NCI-H446 treated with DMSO at 0.1 percent for 48 hours (cell line): ENCODE measurements at regions not wholly inside any gene's neighbourhood (a gene's known extent, or its start where the extent isn't known, plus 50 kb on each side); places are given as distances from the start of the nearest gene placed in this dataset.
"Not testable (repeated sequence)": the region's sequence is repeated elsewhere in the genome, so short reads cannot be mapped to it uniquely, and the experiment has no call there.

Source experiments
- DNase-seq: peaks from one replicate; lab custom pipeline; 2025; lab: John Stamatoyannopoulos, UW

DNA sequence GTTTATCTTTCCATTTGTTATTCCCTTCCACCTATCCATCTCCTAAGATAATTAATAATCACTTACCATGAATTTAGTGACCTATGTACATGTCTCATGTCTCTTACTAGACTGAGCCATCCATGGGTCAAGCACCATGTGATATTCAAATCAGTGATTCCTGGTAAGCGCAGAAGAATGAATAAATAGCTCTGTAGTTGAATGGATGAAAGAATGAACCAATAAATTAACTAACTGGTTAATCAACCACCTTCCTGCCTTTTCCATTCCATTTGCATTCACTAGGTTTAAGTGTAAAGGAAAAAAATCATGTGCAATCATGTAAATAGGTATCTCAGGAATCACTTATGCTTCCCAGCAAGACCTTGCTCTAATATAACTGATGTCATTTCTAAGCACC is 779.5 kb downstream of the NTRK3 start:
- no peak for DNase-seq

DNA sequence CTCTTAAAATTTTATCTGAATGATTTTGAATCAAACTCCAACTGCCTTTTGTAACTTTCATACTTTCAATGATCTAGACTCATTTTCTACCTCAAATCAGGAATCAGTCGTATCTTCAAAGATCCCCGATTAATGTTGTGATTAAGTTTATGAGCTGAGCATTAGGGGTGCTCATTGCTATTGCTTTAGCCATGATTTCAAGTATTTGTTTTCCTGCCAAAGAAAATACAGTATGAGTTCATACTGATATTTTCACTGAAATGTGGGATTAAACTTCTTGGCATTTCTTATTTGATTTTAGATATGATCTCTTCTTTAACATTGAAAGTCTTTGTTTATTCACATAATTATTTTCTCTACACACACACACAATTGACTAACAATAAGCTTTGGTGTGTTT is 785.6 kb downstream of the NTRK3 start:
- no peak for DNase-seq

DNA sequence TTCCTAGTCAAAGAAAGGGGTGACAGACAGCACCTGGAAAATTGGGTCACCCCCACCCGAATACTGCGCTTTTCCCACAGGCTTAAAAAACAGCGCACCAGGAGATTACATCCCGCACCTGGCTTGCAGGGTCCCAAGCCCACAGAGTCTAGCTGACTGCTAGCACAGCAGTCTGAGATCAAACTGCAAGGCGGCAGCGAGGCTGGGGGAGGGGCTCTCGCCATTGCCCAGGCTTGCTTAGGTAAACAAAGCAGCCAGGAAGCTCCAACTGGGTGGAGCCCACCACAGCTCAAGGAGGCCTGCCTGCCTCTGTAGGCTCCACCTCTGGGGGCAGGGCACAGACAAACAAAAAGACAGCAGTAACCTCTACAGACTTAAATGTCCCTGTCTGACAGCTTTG is 792.6 kb downstream of the NTRK3 start:
- DNase-seq = not testable (repeated sequence)

DNA sequence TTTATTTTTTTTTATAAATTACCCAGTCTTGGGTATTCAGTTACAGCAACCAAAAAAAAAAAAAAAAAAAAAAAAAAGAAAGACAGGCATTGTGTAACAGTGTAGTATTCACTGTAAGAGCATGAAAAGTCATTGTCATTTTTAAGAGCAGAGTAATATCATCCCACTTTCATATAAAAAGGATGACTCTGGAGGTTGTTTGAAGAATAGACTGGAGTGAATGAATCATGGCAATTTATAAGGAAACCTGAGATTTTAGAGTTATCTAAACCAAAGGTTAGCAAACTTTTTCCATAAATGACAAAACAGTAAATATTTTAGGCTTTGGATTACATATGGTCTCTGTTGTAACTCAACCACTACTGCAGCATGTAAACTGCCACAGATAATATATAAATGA is 794.9 kb downstream of the NTRK3 start:
- DNase-seq = no peak

DNA sequence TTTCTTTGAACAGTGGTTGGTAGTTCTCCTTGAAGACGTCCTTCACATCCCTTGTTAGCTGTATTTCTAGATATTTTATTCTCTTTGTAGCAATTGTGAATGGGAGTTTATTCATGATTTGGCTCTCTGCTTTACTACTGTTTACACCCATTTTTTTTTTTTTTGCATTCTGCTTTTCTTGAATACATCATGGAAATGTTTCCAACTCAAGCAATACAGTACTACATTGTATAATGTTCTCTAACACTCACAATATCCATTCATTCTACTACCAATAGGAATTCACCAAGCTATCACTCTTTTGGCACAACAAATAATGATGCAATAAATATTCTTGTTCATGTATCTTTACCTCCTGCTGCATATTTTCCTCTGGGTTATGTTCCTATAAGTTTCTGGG is 801.7 kb downstream of the NTRK3 start:
- no peak for DNase-seq

DNA sequence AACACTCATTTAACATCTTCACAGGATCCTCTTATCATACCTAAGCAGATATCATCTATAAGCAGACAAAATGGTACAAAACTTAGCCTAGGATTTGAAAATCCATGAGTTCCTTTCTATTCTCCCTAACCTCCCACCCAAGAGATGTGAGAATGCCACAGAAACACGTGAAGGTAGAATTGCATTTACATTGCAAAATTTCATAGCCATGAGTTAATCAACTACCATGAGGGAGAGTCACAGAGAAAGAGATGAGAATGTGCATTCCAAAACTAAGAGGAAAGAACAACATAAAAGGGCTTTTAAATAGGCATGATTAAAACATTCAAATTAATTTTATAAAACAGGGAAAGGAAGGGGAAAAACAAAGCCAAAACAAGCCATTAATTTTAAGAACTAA is 806.2 kb downstream of the NTRK3 start:
- no peak for DNase-seq

DNA sequence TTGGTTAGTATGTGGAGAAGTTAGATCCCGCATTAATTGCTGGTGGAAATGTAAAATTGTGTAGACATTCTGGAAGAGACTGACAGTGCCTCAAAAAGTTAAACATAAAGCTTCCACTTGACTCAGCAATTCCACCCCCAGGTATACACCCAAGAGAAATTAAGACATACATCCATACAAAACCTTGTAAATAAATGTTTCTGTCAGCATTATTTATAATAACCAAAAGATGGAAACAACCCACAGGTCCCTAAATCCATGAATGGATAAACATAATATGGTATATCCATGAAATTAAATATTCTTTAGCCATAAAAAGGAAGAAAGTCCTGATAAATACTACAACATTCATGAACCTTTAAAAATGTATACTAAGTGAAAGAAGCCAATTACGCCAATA is 817.4 kb downstream of the NTRK3 start:
- no peak for DNase-seq

DNA sequence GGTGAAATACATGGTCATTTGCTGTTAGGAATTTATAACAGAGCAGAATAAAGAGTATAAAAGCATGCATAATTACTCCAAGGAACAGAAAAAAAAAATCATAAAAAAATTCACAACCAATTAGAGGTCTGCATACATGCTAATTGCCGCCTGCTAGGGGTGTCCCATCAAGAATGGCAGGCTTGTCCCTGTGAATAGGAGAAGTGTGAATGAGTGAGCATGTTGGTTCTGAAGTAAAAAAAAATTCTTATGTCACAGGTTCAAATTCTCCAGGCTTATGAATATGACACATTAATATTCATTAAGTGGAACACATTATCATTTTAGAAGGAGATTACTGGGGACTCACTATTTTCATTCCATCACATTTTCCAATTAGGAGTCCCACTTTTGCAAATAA is 822.7 kb downstream of the NTRK3 start:
- DNase-seq = no peak

DNA sequence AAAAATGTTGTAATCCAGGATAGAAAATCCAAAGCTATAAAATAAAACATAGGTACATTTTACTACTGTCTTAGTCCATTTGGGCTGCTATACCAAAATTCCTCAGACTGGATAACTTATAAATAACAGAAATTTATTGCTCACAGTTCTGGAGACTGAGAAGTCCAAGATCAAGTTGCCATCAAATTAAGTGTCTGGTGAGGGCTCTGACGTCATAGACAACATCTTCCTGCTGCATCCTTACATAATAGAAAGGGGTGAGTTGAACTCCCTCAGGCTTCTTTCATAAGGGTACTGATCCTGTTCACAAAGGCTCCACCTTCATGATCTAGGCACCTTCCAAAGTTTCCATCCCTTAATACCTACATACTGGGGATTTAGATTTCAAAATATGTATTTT is 826.8 kb downstream of the NTRK3 start:
- DNase-seq = no peak

DNA sequence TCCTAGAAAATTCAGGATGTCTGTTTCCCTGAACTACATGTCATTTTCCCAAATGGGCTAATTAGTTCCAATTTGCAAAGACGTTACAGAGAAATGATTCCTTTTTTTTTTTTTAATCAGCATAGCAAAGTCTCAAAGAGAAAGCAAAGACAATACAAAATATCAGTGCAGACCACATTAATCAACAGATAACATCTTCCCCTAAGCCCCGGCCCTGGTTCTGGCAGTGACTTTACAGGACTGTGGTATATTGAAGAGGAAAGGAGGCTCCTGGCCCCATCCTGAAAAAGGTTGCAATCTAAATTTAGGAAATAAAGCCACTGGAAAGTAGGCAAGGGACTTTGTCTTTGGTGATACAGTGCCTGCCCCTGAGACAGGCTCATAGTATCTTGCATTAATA is 836.5 kb downstream of the NTRK3 start:
- no peak for DNase-seq

DNA sequence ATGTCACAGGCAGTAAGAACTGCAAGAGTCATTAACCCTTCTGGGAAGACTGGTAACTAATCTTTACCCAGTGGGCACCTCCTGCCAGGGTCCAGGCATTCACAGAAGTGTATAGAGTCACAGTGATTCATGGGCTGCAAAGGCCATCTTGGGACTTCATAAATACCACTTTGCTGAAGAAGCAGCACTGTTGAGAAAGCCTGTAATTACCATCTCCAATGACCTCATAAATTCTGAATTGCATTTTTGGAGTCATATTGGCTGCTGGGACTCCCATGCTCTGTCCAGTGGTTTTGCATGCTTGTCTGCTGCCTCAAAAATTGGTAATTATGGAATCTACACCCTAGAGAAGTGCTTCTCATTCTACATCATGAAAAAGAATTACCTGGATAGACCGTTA is 837.2 kb downstream of the NTRK3 start:
- DNase-seq = no peak

DNA sequence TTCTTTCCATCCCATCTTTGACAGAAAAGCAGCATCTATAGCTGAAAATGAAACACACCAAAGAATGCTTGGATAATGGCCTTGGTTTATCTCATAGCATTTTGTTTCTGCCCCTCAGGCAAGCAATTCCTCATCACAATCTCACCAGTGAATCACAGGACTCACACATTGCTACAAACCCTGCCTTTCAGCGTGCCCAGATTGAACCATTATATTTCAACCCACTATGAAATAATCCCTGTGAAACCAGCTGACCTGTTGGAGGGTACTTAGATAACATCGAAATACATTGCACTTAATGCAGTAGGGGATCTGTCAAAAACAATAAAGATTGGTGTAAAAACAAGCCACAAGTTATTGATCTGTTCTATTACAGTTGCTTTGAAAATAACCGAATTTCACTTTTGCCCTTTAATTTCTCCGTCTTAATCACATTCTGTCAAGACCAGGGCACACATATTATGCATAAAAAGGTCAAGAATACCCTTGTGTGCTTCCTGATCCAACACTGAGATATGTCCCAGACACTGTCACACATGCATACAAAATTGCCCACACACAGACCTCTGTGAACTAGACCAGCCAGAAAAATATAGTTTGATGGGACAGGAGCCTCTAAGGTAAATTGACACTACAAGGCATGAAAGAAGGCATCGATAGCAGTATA is 839.8 kb downstream of the NTRK3 start:
- DNase-seq = no peak

DNA sequence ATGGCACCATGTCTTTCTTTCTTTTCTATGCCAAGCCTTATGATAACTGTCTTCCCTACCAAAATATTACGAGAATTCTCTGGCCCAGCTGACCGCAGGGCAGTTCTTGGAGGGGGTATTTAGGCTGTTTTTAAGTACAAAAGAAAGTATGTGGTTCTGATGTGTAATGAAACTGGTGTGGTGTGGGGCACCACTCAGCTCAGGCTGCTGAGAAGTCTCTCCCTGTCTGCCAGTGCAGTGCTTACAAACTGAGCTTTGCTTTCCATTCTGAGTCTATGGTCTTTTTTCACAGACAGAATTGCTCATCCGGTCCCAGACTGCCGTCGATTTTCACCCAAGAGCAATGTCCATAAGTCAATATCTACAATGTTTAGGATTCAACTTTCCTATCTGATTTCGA is 847.6 kb downstream of the NTRK3 start:
- no peak for DNase-seq

DNA sequence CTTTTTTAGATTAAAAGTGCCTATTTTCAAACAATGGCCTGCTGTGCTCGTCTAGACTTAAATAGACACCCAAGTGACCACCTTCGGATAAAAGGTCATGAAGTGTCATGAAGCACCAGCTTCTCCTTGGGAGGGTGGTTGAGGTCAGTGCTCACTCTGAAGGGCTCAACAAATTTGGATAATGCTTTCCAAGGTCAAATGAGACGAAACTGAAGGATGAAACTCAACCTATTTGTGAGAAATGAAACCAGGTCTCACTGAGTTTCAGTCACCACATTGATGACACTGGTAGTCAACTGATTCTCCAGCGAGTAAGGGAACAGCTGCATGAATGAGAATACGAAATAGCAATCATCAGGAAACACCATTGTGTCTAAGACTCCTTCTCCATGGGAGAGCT is 852.6 kb downstream of the NTRK3 start:
- DNase-seq = no peak

DNA sequence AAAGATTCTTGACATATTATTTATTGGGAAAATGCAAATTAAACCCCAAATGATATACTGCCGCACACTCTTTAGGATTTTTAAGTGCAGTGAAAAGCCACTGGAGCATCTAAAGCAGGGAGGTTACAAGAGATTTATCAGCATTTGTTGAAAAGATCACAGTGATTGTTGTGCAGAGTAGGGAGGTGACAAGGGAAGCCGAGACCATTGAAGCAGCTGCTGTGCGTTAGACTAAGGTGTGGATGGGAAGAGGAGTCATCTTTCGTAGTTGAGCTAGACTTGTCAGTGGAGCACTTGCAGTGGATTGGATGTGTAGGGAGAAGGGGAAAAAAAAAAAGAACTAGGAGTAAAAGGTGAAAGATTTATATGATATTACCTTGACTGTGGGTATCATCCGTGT is 854.6 kb downstream of the NTRK3 start:
- DNase-seq = no peak

DNA sequence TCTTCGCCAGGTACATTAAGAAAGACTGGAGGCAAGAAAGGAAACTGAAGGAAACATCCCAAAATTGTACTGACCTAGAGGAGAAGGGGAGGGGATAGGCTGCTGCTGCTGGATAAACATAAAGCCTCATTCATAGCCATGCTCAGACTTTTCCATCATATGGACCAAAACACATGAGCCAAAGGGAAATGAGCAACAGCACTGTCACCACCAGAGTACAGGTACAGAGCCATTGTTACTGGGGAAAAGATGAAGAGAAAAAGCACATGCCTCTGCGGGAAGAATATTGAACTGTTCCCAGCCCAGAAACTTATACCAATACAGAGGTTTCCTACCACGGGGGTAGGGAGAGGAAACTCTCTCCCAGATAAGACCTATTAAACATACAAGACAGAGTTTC is 861.9 kb downstream of the NTRK3 start:
- no peak for DNase-seq

DNA sequence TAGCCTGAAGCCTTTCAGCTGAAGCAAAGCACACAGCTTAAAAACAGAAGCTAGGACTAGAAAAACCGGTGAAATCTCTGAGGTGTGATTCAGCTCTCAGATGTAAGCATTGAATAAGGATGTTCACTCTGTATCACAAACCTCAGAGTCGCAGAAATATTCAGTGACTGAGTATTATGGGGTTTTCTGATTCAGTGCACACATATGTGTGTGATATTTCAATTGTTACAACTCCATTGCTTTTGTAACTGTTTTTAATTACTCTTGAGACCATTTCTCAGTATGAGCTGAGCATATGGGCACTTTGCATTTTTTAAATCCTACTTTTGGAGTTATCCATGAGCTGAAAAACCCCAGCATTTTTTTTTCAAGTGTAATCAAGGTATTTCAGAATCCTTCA is 868.8 kb downstream of the NTRK3 start:
- DNase-seq = no peak

DNA sequence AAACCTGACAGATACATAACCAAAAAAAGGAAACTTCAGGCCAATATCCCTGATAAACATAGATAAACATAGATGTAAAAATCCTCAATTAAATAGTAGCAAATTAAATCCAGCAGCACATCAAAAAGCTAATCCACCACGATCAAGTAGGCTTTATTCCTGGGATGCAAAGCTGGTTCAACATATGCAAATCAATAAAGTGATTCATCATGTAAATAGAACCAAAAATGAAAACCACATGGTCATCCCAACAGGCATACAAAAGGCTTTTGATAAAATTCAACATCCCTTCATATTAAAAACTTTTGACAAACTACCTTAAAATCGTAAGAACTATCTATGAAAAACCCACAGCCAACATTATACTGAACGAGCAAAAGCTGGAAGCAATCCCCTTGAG is 882.2 kb downstream of the NTRK3 start:
- no peak for DNase-seq

DNA sequence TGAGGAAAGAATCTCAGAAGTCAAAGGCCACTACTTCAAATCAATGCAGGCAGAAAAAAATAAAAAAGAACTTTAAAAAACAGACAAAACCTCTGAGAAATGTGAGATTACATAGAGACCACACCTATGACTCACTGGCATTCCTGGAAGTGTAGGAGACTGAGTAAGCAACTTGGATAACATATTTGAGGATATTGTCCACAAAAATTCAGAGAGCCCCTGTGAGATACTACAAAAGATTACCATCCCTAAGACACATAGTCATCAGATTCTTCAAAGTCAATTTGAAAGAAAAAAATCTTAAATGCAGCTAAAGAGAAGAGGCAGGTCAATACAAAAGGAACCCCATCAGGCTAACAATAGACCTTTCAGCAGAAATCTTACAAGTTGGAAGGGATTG is 887.3 kb downstream of the NTRK3 start:
- no peak for DNase-seq

DNA sequence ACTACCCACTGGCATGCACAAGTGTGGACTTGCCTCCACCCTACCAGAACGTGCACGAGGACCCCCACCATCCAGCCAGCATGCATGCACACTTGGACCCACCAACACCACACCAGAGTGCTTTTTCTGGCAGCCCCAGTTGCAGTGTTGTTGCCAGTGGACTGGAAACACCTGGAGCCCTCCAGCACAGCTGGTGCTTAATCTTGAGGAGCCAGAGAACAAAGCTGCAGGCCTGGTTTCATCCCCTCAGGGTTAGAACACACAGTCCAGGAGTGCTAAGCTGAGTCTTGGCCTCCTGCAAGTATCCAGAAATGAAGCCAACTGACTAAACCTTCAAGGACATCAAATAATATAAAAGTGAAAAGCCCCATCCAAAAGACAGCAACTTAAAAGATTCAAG is 888.0 kb downstream of the NTRK3 start:
- DNase-seq = no peak

DNA sequence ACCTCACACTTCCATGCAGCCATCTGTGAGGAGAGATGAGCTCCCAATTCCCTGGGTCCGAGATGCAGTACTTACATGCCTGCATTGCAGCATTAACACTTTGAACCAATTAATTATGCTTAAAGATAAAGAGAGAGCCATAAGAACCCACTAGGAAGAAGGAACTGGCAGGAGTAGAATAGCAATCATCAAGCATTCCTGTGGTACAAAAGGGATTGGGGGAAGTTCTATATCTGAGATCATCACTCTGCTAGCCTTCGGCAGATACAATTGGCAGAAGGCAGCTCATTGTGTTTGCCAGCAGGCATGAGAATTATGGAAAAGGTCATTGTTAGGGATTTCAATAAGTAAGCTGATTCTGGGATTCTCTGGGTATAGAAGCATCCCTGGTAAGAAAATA is 891.4 kb downstream of the NTRK3 start:
- no peak for DNase-seq

DNA sequence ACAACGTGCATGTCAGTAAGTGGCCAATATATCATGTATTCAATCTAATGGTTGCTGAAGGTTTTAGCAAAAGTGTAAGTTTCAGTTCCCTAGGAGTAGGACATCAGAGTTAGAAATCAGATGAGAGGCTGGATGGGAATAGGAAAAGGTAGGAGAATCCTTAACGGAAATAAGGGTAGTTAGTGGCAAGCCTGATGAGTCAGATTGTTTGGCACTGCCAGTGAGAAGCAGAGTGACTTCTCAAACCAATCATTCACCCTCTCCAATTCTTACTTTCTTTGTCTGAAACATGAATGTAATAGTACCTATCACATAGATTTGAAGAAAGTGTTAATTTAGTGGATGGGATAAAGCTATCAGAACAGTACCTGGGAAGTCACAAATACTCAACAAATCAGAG is 894.0 kb downstream of the NTRK3 start:
- no peak for DNase-seq

DNA sequence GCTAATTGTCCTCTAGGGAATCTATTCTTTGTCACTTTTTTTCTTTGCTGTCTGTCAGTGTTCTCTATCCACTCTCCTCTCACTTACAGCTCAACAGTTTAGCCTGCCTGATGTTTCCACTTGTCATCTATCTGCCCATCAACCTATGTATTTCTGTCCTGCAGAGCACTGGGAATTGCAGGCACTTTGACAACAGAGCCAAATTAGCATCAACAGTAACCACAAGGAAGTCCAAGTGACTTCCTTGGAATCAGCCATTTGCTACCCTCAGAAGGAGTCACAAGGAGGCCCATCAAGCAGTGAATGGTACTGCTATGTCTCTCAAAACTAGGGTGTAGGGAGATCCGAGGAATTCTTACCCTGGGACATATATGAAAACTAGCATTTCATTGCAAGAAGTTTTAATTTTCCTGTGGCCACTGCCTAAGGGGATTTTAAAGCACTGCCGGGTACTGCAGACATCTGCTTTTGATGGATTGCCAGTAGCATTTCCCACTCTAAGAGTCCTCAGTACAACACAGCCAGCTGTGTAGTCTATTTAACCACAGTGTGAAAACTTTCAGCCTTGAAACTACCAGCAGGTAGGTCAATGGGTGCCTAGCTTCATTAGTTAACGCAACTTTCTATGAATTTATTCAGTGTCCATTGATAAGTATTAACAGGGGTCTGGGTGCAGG is 898.8 kb downstream of the NTRK3 start:
- DNase-seq = no peak

DNA sequence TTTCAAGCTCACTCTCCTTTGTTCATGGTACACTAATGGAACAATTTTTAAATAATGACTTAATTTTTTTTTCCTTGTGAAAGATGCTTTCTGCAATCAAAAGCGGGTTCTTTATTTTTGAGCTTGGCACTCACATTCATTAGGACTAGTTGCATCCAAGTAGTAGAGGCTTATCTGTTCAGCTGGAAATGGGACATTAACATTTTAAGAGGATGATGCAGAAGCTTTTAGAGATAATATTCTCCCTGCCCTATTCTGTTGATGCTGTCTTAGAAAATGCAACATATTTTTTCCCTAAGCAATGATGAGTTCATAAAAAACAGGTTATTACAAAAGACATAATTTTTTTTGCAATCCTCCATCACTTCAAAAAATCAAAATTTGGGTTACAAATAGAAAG is 900.6 kb downstream of the NTRK3 start:
- no peak for DNase-seq
